GM12878 (cell line): ENCODE measurements at regions not wholly inside any gene's neighbourhood (a gene's known extent, or its start where the extent isn't known, plus 50 kb on each side); places are given as distances from the start of the nearest gene placed in this dataset.

Source experiments
- CTCF ChIP-seq, 3 experiments: IDR thresholded peaks in 2 of 3; conservative IDR thresholded peaks in 1 of 3; 2 replicates each; pipeline ENCODE4 v1.5.1; 2011; ENCODE audit warnings: low read depth in 3 of 3, low read length in 3 of 3, mild to moderate bottlenecking in 3 of 3, control low read depth in 2 of 3, moderate library complexity in 2 of 3, inconsistent platforms in 1 of 3, mixed read lengths in 1 of 3; ENCODE audit not compliant: control insufficient read depth in 2 of 3, insufficient read depth in 1 of 3; ENCODE audit errors: extremely low read depth in 1 of 3
- E2F4 ChIP-seq: IDR thresholded peaks from 2 replicates; pipeline ENCODE4 v1.6.1; 2012; ENCODE audit warnings: low read depth, low read length, improper control_type of control experiment
- FOS ChIP-seq: IDR thresholded peaks from 3 replicates; pipeline ENCODE4 v1.6.1; 2011; ENCODE audit warnings: borderline replicate concordance; ENCODE audit not compliant: insufficient read length; ENCODE audit errors: extremely low read depth
- HDAC6 ChIP-seq: fragments of 200-600 bp; sonication (generic); IDR thresholded peaks from one replicate; pipeline ENCODE4 v1.8.0; 2017; ENCODE audit warnings: antibody characterized with exemption; ENCODE audit not compliant: unreplicated experiment
- MXI1 ChIP-seq: fragments of 150-350 bp; IDR thresholded peaks from 2 replicates; pipeline ENCODE4 v1.6.1; 2011; ENCODE audit warnings: low read depth, mild to moderate bottlenecking, inconsistent platforms, low read length, improper control_type of control experiment
- MYC ChIP-seq: IDR thresholded peaks from 2 replicates; pipeline ENCODE4 v1.6.1; 2011; ENCODE audit warnings: mild to moderate bottlenecking, low read length, moderate library complexity, inconsistent platforms; ENCODE audit not compliant: insufficient read depth, insufficient replicate concordance, insufficient read length, severe bottlenecking
- NRF1 ChIP-seq: conservative IDR thresholded peaks from 2 replicates; pipeline ENCODE4 v1.6.1; 2011; ENCODE audit warnings: mild to moderate bottlenecking, low read depth, low read length, improper control_type of control experiment
- POLR2A ChIP-seq: IDR thresholded peaks from 2 replicates; pipeline ENCODE4 v1.6.1; 2011; ENCODE audit warnings: low read depth, mild to moderate bottlenecking, low read length
- RAD21 ChIP-seq: IDR thresholded peaks from 2 replicates; pipeline ENCODE4 v1.6.1; 2011; ENCODE audit warnings: mild to moderate bottlenecking, low read depth, low read length, moderate library complexity; ENCODE audit not compliant: insufficient read depth
- YY1 ChIP-seq: IDR thresholded peaks from 2 replicates; pipeline ENCODE4 v1.6.1; 2011; ENCODE audit warnings: low read depth, mild to moderate bottlenecking, low read length
- ZBED1 ChIP-seq: IDR thresholded peaks from 2 replicates; pipeline ENCODE4 v1.6.1; 2016; ENCODE audit warnings: borderline replicate concordance
- ZNF622 ChIP-seq: fragments of 450-650 bp; IDR thresholded peaks from 2 replicates; pipeline ENCODE4 v1.6.1; 2017; ENCODE audit warnings: mild to moderate bottlenecking, inconsistent platforms
- TF ChIP-seq, protein P1 (sequence below): fragments of 450-650 bp; IDR thresholded peaks from 2 replicates; pipeline ENCODE4 v1.6.1; 2017; ENCODE audit warnings: antibody characterized with exemption, mild to moderate bottlenecking, moderate library complexity
- TF ChIP-seq, protein P2 (sequence below): IDR thresholded peaks from 2 replicates; pipeline ENCODE4 v1.6.1; 2012; ENCODE audit warnings: low read depth, low read length, improper control_type of control experiment

GRCh38 chr3:157590273-157590672 is 87.1 kb upstream of the VEPH1 start:
- TF ChIP-seq YY1 (no peak), MYC (no peak), NRF1 (no peak), FOS (no peak), HDAC6 (no peak), MXI1 (no peak), E2F4 (no peak), CTCF (IDR thresholded peaks at IDR 0.05 in 2 of 3, conservative IDR thresholded peaks at IDR 0.05 in 1 of 3; ENCODE audit: control insufficient read depth in 2 of 3, extremely low read depth in 1 of 3, insufficient read depth in 1 of 3, low read depth in 3 of 3, low read length in 3 of 3) (no peak), ZBED1 (no peak), ZNF622 (no peak), RAD21 (no peak), POLR2A (no peak)
- TF ChIP-seq, protein P1, sequence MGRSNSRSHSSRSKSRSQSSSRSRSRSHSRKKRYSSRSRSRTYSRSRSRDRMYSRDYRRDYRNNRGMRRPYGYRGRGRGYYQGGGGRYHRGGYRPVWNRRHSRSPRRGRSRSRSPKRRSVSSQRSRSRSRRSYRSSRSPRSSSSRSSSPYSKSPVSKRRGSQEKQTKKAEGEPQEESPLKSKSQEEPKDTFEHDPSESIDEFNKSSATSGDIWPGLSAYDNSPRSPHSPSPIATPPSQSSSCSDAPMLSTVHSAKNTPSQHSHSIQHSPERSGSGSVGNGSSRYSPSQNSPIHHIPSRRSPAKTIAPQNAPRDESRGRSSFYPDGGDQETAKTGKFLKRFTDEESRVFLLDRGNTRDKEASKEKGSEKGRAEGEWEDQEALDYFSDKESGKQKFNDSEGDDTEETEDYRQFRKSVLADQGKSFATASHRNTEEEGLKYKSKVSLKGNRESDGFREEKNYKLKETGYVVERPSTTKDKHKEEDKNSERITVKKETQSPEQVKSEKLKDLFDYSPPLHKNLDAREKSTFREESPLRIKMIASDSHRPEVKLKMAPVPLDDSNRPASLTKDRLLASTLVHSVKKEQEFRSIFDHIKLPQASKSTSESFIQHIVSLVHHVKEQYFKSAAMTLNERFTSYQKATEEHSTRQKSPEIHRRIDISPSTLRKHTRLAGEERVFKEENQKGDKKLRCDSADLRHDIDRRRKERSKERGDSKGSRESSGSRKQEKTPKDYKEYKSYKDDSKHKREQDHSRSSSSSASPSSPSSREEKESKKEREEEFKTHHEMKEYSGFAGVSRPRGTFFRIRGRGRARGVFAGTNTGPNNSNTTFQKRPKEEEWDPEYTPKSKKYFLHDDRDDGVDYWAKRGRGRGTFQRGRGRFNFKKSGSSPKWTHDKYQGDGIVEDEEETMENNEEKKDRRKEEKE, result no peak
- TF ChIP-seq, protein P2, sequence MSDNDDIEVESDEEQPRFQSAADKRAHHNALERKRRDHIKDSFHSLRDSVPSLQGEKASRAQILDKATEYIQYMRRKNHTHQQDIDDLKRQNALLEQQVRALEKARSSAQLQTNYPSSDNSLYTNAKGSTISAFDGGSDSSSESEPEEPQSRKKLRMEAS, result no peak
